SH-SY5Y (cell line): ENCODE measurements at regions not wholly inside any gene's neighbourhood (a gene's known extent, or its start where the extent isn't known, plus 50 kb on each side); places are given as distances from the start of the nearest gene placed in this dataset.

Source experiments
- GATA2 ChIP-seq: IDR thresholded peaks from 2 replicates; pipeline ENCODE4 v1.6.1; 2011; ENCODE audit warnings: mild to moderate bottlenecking, low read depth, low read length
- GATA3 ChIP-seq: IDR thresholded peaks from 2 replicates; pipeline ENCODE4 v1.6.1; 2011; ENCODE audit warnings: low read depth, mild to moderate bottlenecking, low read length, moderate library complexity

- TF ChIP-seq GATA2 (no peak), GATA3 (no peak)
Measured at GRCh38 chr18:10157706-10158105, 243.9 kb downstream of the VAPA start.
